B cell (primary cell): ENCODE measurements at regions not wholly inside any gene's neighbourhood (a gene's known extent, or its start where the extent isn't known, plus 50 kb on each side); places are given as distances from the start of the nearest gene placed in this dataset.

Experiments used
- ATAC-seq: fragments of 200-7000 bp; cut with Tn5 transposase; one replicate; pipeline ENCODE4 v1.10.0; 2021; ENCODE audit warnings: low read depth, mild to moderate bottlenecking, moderate number of reproducible peaks, moderate library complexity
- CTCF ChIA-PET: fragments of 350-600 bp; sonication (Branson Sonifier 250); formaldehyde crosslinking; loops from one replicate; lab custom pipeline; 2021; ENCODE audit warnings: antibody characterized with exemption, inconsistent platforms; lab: Charles Lee
- POLR2A ChIA-PET: fragments of 350-600 bp; sonication (Branson Sonifier 250); formaldehyde crosslinking; loops from one replicate; lab custom pipeline; 2021; ENCODE audit warnings: antibody characterized with exemption; lab: Charles Lee
- DNase-seq: peaks from one replicate; pipeline ENCODE4 v3.0.0; 2013
- H2AFZ ChIP-seq: 2 replicates; pipeline ENCODE4 v1.6.1; 2012; ENCODE audit warnings: mild to moderate bottlenecking, low read depth, low read length; ENCODE audit not compliant: insufficient read depth, poor library complexity, severe bottlenecking
- H3K27ac ChIP-seq, 2 donors: 1 replicate in 1 of 2; 2 replicates in 1 of 2; pipeline ENCODE4 v1.5.1; 2012 to 2013; ENCODE audit warnings: low read length in 2 of 2, mild to moderate bottlenecking in 2 of 2, moderate library complexity in 1 of 2
- H3K27me3 ChIP-seq, 4 experiments: fragments of 200-600 bp in 1 of 4; sonication (generic) in 1 of 4; replicated peaks in 1 of 4; 1 replicate in 2 of 4; 2 replicates in 2 of 4; pipeline versions ENCODE4 v1.6.1 to v1.7.0; 2013 to 2016; ENCODE audit warnings: low read length in 3 of 4, mild to moderate bottlenecking in 2 of 4, mixed read lengths in 1 of 4, moderate library complexity in 1 of 4; ENCODE audit not compliant: insufficient read depth in 4 of 4, control insufficient read depth in 3 of 4; ENCODE audit errors: control extremely low read depth in 1 of 4
- H3K36me3 ChIP-seq, 2 experiments: replicated peaks in 1 of 2; 1 replicate in 1 of 2; 2 replicates in 1 of 2; pipeline versions ENCODE4 v1.6.1 to v1.7.1; 2013; ENCODE audit warnings: low read length in 1 of 2; ENCODE audit not compliant: insufficient read depth in 2 of 2, control insufficient read depth in 1 of 2; ENCODE audit errors: control extremely low read depth in 1 of 2, extremely low read depth in 1 of 2
- H3K4me1 ChIP-seq, 2 donors: fragments of 200-600 bp in 1 of 2; sonication (generic) in 1 of 2; 1 replicate in 1 of 2; 2 replicates in 1 of 2; pipeline versions ENCODE4 v1.5.1 to v1.6.1; 2013 to 2017; ENCODE audit warnings: low read length in 2 of 2; ENCODE audit not compliant: control insufficient read depth in 2 of 2, insufficient read depth in 2 of 2
- H3K4me2 ChIP-seq: replicated peaks from 2 replicates; pipeline ENCODE3; 2012; ENCODE audit warnings: mild to moderate bottlenecking, low read depth, low read length; ENCODE audit not compliant: poor library complexity, severe bottlenecking
- H3K4me3 ChIP-seq, 5 experiments: fragments of 200-600 bp in 1 of 5; sonication (generic) in 1 of 5; 1 replicate in 3 of 5; 2 replicates in 2 of 5; pipeline versions ENCODE4 v1.5.1 to v1.7.0; 2011 to 2016; ENCODE audit warnings: low read length in 4 of 5, mild to moderate bottlenecking in 4 of 5, low read depth in 2 of 5, control low read depth in 1 of 5, moderate library complexity in 1 of 5; ENCODE audit not compliant: insufficient read depth in 1 of 5; ENCODE audit errors: control extremely low read depth in 1 of 5, extremely low read depth in 1 of 5
- H3K79me2 ChIP-seq: fragments of 200-600 bp; sonication (generic); one replicate; pipeline ENCODE4 v1.6.0; 2016; ENCODE audit warnings: low read length; ENCODE audit not compliant: control insufficient read depth, insufficient read depth
- H3K9ac ChIP-seq: fragments of 200-600 bp; sonication (generic); 2 replicates; pipeline ENCODE4 v1.6.1; 2017; ENCODE audit warnings: mild to moderate bottlenecking, low read length, moderate library complexity
- H3K9me3 ChIP-seq, 3 donors: one replicate each; pipeline versions ENCODE4 v1.6.1 to v1.7.1; 2013; ENCODE audit warnings: low read length in 2 of 3; ENCODE audit not compliant: control insufficient read depth in 2 of 3, insufficient read depth in 1 of 3; ENCODE audit errors: control extremely low read depth in 1 of 3
- H4K20me1 ChIP-seq: 2 replicates; pipeline ENCODE4 v1.6.0; 2012; ENCODE audit warnings: mild to moderate bottlenecking, low read length; ENCODE audit not compliant: insufficient read depth, control insufficient read depth, poor library complexity, severe bottlenecking
- H3K27ac Mint-ChIP-seq: one replicate; pipeline ENCODE4 v1.8.0; 2021; ENCODE audit warnings: mixed read lengths
- H3K27me3 Mint-ChIP-seq: one replicate; pipeline ENCODE4 v1.8.0; 2021; ENCODE audit warnings: mixed read lengths
- H3K4me1 Mint-ChIP-seq: one replicate; pipeline ENCODE4 v1.8.0; 2021; ENCODE audit warnings: mixed read lengths
- H3K4me3 Mint-ChIP-seq: one replicate; pipeline ENCODE4 v1.8.0; 2021; ENCODE audit warnings: mixed read lengths
- H3K9me3 Mint-ChIP-seq: one replicate; pipeline ENCODE4 v1.8.0; 2022; ENCODE audit warnings: mixed read lengths; ENCODE audit not compliant: insufficient read depth
- CTCF ChIP-seq: fragments of 200-600 bp; IDR thresholded peaks from one replicate; pipeline ENCODE4 v1.8.0; 2022; ENCODE audit warnings: antibody characterized with exemption, mild to moderate bottlenecking
- EZH2 ChIP-seq: IDR thresholded peaks from 2 replicates; pipeline ENCODE4 v1.6.1; 2012; ENCODE audit warnings: borderline replicate concordance, low read depth, mild to moderate bottlenecking, moderate library complexity, low read length; ENCODE audit not compliant: insufficient read depth, poor library complexity, severe bottlenecking
- WGBS: methylation state at CpG from one replicate; pipeline ENCODE4 v1.1.5; 2013; ENCODE audit warnings: missing lambda C conversion rate; ENCODE audit not compliant: insufficient coverage; 5-methylcytosine and 5-hydroxymethylcytosine counted together
- intact Hi-C: fragments of 100-400 bp; cut with micrococcal nuclease; formaldehyde crosslinking; loops from one replicate; pipeline ENCODE4 v1.10.0; 2022

GRCh38 chr16:59698346-59699020, 964.4 kb upstream of the GOT2 start:
- H3K27ac Mint-ChIP-seq, result no peak overlapping the region
- WGBS, result no CpG with 5 or more reads among the region's 3 CpGs
- CTCF ChIA-PET, result no interaction called here

GRCh38 chr16:59697761-59698160, 963.6 kb upstream of the GOT2 start:
- Histone ChIP-seq H3K4me1 (no peaks in the 10 kb centered on the region), H3K27me3 (no peaks in the 10 kb centered on the region), H3K36me3 (no peaks in the 10 kb centered on the region), H3K79me2 (no peaks in the 10 kb centered on the region), H3K9me3 (peaks cover 0 to 2% (median 0%) of the 10 kb centered on the region in 3 donors), H3K9ac (no peak overlapping the region), H2AFZ (no peak overlapping the region), H3K4me3 (no peak overlapping the region), H4K20me1 (no peaks in the 10 kb centered on the region), H3K4me2 (no peak overlapping the region), H3K27ac (no peak overlapping the region)
- TF ChIP-seq CTCF, result no peak
- no peaks in the 10 kb centered on the region for H3K4me1 Mint-ChIP-seq
- WGBS, result no CpG with 5 or more reads among the region's 1 CpG
- intact Hi-C loops, result no loop called here
- POLR2A ChIA-PET, result no interaction called here
- no peak overlapping the region for H3K27ac Mint-ChIP-seq
- H3K27me3 Mint-ChIP-seq, result no peaks in the 10 kb centered on the region
- ATAC-seq (no peak), DNase-seq (no peak)
- H3K9me3 Mint-ChIP-seq, result peaks cover 8% of the 10 kb centered on the region
- CTCF ChIA-PET, result no interaction called here
- no peak overlapping the region for H3K4me3 Mint-ChIP-seq

More at GRCh38 chr16:59698346-59699020, 964.4 kb upstream of the GOT2 start:
- no peaks in the 10 kb centered on the region for H3K4me1 ChIP-seq
- H3K27me3 ChIP-seq, result no peaks in the 10 kb centered on the region
- no peak overlapping the region for H3K4me3 ChIP-seq
- TF ChIP-seq EZH2 (no peak), CTCF (no peak)
- no peak overlapping the region for H3K27ac ChIP-seq
- DNase-seq, result no peak
- peaks cover 8% of the 10 kb centered on the region for H3K9me3 Mint-ChIP-seq
- H2AFZ ChIP-seq, result no peak overlapping the region
- H4K20me1 ChIP-seq, result no peaks in the 10 kb centered on the region
- H3K36me3 ChIP-seq, result no peaks in the 10 kb centered on the region
- peaks cover 0 to 2% (median 0%) of the 10 kb centered on the region in 3 donors for H3K9me3 ChIP-seq
- POLR2A ChIA-PET, result no interaction called here
- H3K79me2 ChIP-seq, result no peaks in the 10 kb centered on the region
- H3K9ac ChIP-seq, result no peak overlapping the region
- intact Hi-C loops, result no loop called here
- H3K4me3 Mint-ChIP-seq, result no peak overlapping the region
- H3K4me1 Mint-ChIP-seq, result no peaks in the 10 kb centered on the region
- H3K4me2 ChIP-seq, result no peak overlapping the region
- H3K27me3 Mint-ChIP-seq, result no peaks in the 10 kb centered on the region
- ATAC-seq, result no peak
